ENCODE measurements at regions not wholly inside any gene's neighbourhood (a gene's known extent, or its start where the extent isn't known, plus 50 kb on each side); places are given as distances from the start of the nearest gene placed in this dataset.

GRCh38 chr3:40780925-40781406 is 256.2 kb downstream of the ZNF621 start:
- Histone ChIP-seq H3K27ac (ENCODE audit: insufficient read length, low read depth, low read length) (no peak overlapping the region), H2BK120ac (ENCODE audit: low read depth, low read length, poor library complexity, severe bottlenecking) (no peak overlapping the region), H3K23ac (ENCODE audit: insufficient read length, low read depth, low read length) (no peak overlapping the region), H3K9ac (ENCODE audit: extremely low read depth, insufficient read length, low read length) (no peak overlapping the region), H2BK5ac (ENCODE audit: insufficient read length, low read length) (no peak overlapping the region), H3K4me2 (ENCODE audit: insufficient read depth, insufficient read length, low read length) (no peak overlapping the region), H4K91ac (ENCODE audit: insufficient read length, low read depth, low read length) (no peak overlapping the region), H3K14ac (ENCODE audit: insufficient read depth, low read length) (peak overlapping the region; percentile 51; the same call in 1 of the 2 replicates), H4K8ac (replicated peaks; ENCODE audit: insufficient read length, low read depth, low read length) (no peak overlapping the region), H2AFZ (ENCODE audit: low read length) (no peak overlapping the region), H3K23me2 (ENCODE audit: insufficient read length, low read depth, low read length, poor library complexity, severe bottlenecking) (no peaks in the 10 kb centered on the region), H2BK20ac (ENCODE audit: low read depth, low read length, poor library complexity, severe bottlenecking) (no peak overlapping the region), H3T11ph (ENCODE audit: low read length) (no peak overlapping the region), H4K20me1 (ENCODE audit: control insufficient read depth, insufficient read depth, insufficient read length) (no peaks in the 10 kb centered on the region), H3K79me1 (ENCODE audit: insufficient read depth, low read depth, low read length, poor library complexity, severe bottlenecking) (no peaks in the 10 kb centered on the region), H3K18ac (ENCODE audit: insufficient read length, low read depth, low read length) (no peak overlapping the region), H2BK12ac (ENCODE audit: insufficient read length, low read depth, low read length) (no peak overlapping the region), H2AK5ac (ENCODE audit: insufficient read length, low read length) (no peak overlapping the region), H3K79me2 (ENCODE audit: insufficient read depth, low read length) (no peaks in the 10 kb centered on the region), H3K9me3 (ENCODE audit: control insufficient read depth, low read depth, low read length) (no peaks in the 10 kb centered on the region), H2BK15ac (ENCODE audit: low read depth, low read length) (no peak overlapping the region), H3K56ac (ENCODE audit: insufficient read length, low read depth, low read length) (no peak overlapping the region), H4K5ac (ENCODE audit: insufficient read length, low read depth, low read length) (no peak overlapping the region), H3K4me1 (ENCODE audit: insufficient read depth, low read length) (no peaks in the 10 kb centered on the region), H3K27me3 (ENCODE audit: insufficient read depth, low read length) (no peaks in the 10 kb centered on the region), H3K4ac (ENCODE audit: low read depth, low read length) (no peak overlapping the region)
- WGBS (ENCODE audit: extremely low coverage, insufficient read length, low lambda C conversion rate): no CpG with 5 or more reads among the region's 12 CpGs
- DNase-seq: no peak
- H3K9me3 Mint-ChIP-seq: no peaks in the 10 kb centered on the region
- H3K36me3 Mint-ChIP-seq (ENCODE audit: insufficient read depth in 1 of 3, low read depth in 3 of 3): no peaks in the 10 kb centered on the region
- no peak overlapping the region for H3K4me3 Mint-ChIP-seq
- H3K4me1 Mint-ChIP-seq: peaks cover 8 to 10% of the 10 kb centered on the region in 2 experiments
- H3K27ac Mint-ChIP-seq: no peak overlapping the region
- peaks cover 2% of the 10 kb centered on the region; the same call in 1 of the 2 replicates for H3K27me3 Mint-ChIP-seq (ENCODE audit: low read depth)
- TF ChIP-seq, protein P1, sequence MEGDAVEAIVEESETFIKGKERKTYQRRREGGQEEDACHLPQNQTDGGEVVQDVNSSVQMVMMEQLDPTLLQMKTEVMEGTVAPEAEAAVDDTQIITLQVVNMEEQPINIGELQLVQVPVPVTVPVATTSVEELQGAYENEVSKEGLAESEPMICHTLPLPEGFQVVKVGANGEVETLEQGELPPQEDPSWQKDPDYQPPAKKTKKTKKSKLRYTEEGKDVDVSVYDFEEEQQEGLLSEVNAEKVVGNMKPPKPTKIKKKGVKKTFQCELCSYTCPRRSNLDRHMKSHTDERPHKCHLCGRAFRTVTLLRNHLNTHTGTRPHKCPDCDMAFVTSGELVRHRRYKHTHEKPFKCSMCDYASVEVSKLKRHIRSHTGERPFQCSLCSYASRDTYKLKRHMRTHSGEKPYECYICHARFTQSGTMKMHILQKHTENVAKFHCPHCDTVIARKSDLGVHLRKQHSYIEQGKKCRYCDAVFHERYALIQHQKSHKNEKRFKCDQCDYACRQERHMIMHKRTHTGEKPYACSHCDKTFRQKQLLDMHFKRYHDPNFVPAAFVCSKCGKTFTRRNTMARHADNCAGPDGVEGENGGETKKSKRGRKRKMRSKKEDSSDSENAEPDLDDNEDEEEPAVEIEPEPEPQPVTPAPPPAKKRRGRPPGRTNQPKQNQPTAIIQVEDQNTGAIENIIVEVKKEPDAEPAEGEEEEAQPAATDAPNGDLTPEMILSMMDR (conservative IDR thresholded peaks at IDR 0.05): no peak

Measured in H9 (cell line).